Smooth muscle cell (in vitro differentiated cells): ENCODE measurements at regions not wholly inside any gene's neighbourhood (a gene's known extent, or its start where the extent isn't known, plus 50 kb on each side); places are given as distances from the start of the nearest gene placed in this dataset.
"Not testable (repeated sequence)": the region's sequence is repeated elsewhere in the genome, so short reads cannot be mapped to it uniquely, and the experiment has no call there.

Experiments
- DNase-seq: peaks from one replicate; lab custom pipeline; 2025; ENCODE audit not compliant: unreplicated experiment; lab: John Stamatoyannopoulos, UW
- H2AFZ ChIP-seq: fragments of 200-600 bp; sonication (generic); 2 replicates; pipeline ENCODE4 v1.6.0; 2016; ENCODE audit warnings: antibody characterized with exemption, low read depth, mild to moderate bottlenecking
- H3F3A ChIP-seq: fragments of 200-600 bp; sonication (generic); 2 replicates; pipeline ENCODE4 v1.6.0; 2017; ENCODE audit warnings: antibody characterized with exemption, low read depth
- H3K27ac ChIP-seq: fragments of 200-600 bp; sonication (generic); 2 replicates; pipeline ENCODE4 v1.5.1; 2016; ENCODE audit warnings: low read depth, mild to moderate bottlenecking
- H3K27me3 ChIP-seq: fragments of 200-600 bp; sonication (generic); 2 replicates; pipeline ENCODE4 v1.6.1; 2016; ENCODE audit warnings: low read depth, mild to moderate bottlenecking
- H3K36me3 ChIP-seq: fragments of 200-600 bp; sonication (generic); 2 replicates; pipeline ENCODE4 v1.5.1; 2016; ENCODE audit warnings: low read depth
- H3K4me1 ChIP-seq: fragments of 200-600 bp; sonication (generic); 2 replicates; pipeline ENCODE4 v1.5.1; 2016; ENCODE audit warnings: low read depth
- H3K4me2 ChIP-seq: fragments of 200-600 bp; sonication (generic); 2 replicates; pipeline ENCODE4 v1.6.0; 2016; ENCODE audit warnings: mild to moderate bottlenecking
- H3K4me3 ChIP-seq: fragments of 200-600 bp; sonication (generic); 2 replicates; pipeline ENCODE4 v1.5.1; 2016; ENCODE audit warnings: mild to moderate bottlenecking
- H3K79me2 ChIP-seq: fragments of 200-600 bp; sonication (generic); 2 replicates; pipeline ENCODE4 v1.6.0; 2016; ENCODE audit warnings: low read depth, mild to moderate bottlenecking
- H3K9ac ChIP-seq: fragments of 200-600 bp; sonication (generic); 2 replicates; pipeline ENCODE4 v1.6.0; 2016; ENCODE audit warnings: low read depth
- H3K9me3 ChIP-seq: fragments of 200-600 bp; sonication (generic); replicated peaks from 2 replicates; pipeline ENCODE4 v1.5.1; 2016; ENCODE audit warnings: low read depth
- H4K20me1 ChIP-seq: fragments of 200-600 bp; sonication (generic); 2 replicates; pipeline ENCODE4 v1.6.0; 2016; ENCODE audit warnings: low read depth
- WGBS: methylation state at CpG from one replicate; pipeline ENCODE4 v1.1.7; 2016; ENCODE audit warnings: low lambda C conversion rate; 5-methylcytosine and 5-hydroxymethylcytosine counted together
- TF ChIP-seq, protein P1 (sequence below): fragments of 200-600 bp; sonication (generic); IDR thresholded peaks from 2 replicates; pipeline ENCODE4 v1.5.1; 2017; ENCODE audit warnings: borderline replicate concordance, mild to moderate bottlenecking, antibody characterized with exemption; ENCODE audit not compliant: insufficient read depth, poor library complexity, severe bottlenecking

DNA sequence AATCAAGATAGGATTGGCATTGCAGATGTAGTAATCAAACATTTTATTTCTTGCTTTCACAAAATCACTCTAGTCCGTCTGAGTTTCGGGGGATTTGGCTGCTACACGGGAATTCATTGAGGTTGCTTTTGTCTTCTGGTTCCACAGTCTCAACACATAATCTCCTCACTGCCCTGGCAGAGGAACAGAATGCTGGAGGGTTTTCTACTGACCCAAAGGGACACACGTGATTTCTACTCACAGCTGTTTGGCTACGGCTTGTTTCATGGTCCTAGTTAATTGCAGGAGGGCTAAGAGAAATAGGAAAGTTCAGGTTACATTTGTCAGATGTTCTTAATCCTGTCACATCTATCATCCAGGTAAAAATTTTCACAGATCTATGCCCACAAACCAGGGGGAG is 1811.6 kb downstream of the ARAP2 start:
- H3K4me2 ChIP-seq = no peak overlapping the region
- H4K20me1 ChIP-seq = no peaks in the 10 kb centered on the region
- no peaks in the 10 kb centered on the region for H3K9me3 ChIP-seq
- H3K27me3 ChIP-seq = no peaks in the 10 kb centered on the region
- no peak overlapping the region for H3K4me3 ChIP-seq
- WGBS = 91% methylated on average over 5 of the region's 5 CpGs
- H3K27ac ChIP-seq = no peak overlapping the region
- H3K79me2 ChIP-seq = no peaks in the 10 kb centered on the region
- H3K36me3 ChIP-seq = no peaks in the 10 kb centered on the region
- H2AFZ ChIP-seq = no peak overlapping the region
- H3K4me1 ChIP-seq = no peaks in the 10 kb centered on the region
- no peak overlapping the region for H3K9ac ChIP-seq
- TF ChIP-seq, protein P1, sequence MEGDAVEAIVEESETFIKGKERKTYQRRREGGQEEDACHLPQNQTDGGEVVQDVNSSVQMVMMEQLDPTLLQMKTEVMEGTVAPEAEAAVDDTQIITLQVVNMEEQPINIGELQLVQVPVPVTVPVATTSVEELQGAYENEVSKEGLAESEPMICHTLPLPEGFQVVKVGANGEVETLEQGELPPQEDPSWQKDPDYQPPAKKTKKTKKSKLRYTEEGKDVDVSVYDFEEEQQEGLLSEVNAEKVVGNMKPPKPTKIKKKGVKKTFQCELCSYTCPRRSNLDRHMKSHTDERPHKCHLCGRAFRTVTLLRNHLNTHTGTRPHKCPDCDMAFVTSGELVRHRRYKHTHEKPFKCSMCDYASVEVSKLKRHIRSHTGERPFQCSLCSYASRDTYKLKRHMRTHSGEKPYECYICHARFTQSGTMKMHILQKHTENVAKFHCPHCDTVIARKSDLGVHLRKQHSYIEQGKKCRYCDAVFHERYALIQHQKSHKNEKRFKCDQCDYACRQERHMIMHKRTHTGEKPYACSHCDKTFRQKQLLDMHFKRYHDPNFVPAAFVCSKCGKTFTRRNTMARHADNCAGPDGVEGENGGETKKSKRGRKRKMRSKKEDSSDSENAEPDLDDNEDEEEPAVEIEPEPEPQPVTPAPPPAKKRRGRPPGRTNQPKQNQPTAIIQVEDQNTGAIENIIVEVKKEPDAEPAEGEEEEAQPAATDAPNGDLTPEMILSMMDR = no peak
- no peaks in the 10 kb centered on the region for H3F3A ChIP-seq
- no peak for DNase-seq

DNA sequence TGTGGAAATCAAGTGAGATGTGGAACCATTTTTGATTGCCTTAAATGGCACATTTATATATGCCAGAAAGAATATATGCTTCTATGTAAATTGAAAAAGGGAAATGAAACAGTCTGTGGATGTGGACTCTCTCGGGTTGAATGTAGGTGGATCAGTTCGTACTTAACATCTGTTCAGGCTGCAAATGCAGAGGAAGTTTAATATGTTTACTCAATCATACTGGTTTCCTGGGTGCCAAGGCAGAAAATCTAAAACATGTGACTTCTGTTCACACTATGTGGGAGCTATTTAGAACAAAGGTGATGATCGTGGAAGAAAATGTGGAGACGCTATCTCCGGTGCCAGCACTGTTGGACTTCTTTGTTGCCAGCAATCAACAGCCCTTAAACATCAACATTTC is 1809.9 kb downstream of the ARAP2 start:
- H4K20me1 ChIP-seq, H3K4me2 ChIP-seq, H3K9ac ChIP-seq, H3K36me3 ChIP-seq, H3K27ac ChIP-seq, H2AFZ ChIP-seq, H3K79me2 ChIP-seq, H3K4me1 ChIP-seq, DNase-seq, H3F3A ChIP-seq, H3K9me3 ChIP-seq, H3K4me3 ChIP-seq, H3K27me3 ChIP-seq: not testable (repeated sequence)
- WGBS = 95% methylated on average over 5 of the region's 5 CpGs

DNA sequence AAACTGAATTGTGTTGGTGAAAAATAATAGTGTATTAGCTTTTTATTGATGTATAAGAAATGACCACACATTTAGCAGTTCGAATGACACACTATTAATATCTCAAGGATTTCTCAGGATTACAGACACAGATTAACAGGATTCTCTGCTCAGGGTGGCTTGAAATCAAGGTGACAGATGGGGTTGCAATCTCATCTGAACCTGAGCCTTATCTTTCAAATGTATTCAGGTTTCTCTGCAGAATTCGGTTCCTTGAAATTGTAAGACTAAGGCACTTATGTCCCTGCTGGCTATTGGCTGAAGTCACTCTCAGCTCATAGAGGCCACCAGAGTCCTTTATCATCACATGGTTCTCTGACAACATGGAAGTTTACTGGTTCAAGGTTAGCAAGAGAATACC is 1780.1 kb downstream of the ARAP2 start:
- H3K9ac ChIP-seq = no peak overlapping the region
- DNase-seq = no peak
- H3K9me3 ChIP-seq = no peaks in the 10 kb centered on the region
- H3F3A ChIP-seq = no peaks in the 10 kb centered on the region
- no peaks in the 10 kb centered on the region for H3K27me3 ChIP-seq
- no peak overlapping the region for H2AFZ ChIP-seq
- no peaks in the 10 kb centered on the region for H4K20me1 ChIP-seq
- no peaks in the 10 kb centered on the region for H3K36me3 ChIP-seq
- no peak overlapping the region for H3K27ac ChIP-seq
- H3K4me1 ChIP-seq = no peaks in the 10 kb centered on the region
- TF ChIP-seq, protein P1 = no peak
- no peak overlapping the region for H3K4me2 ChIP-seq
- no peak overlapping the region for H3K4me3 ChIP-seq
- WGBS = 78% methylated on average over 2 of the region's 2 CpGs
- H3K79me2 ChIP-seq = no peaks in the 10 kb centered on the region

DNA sequence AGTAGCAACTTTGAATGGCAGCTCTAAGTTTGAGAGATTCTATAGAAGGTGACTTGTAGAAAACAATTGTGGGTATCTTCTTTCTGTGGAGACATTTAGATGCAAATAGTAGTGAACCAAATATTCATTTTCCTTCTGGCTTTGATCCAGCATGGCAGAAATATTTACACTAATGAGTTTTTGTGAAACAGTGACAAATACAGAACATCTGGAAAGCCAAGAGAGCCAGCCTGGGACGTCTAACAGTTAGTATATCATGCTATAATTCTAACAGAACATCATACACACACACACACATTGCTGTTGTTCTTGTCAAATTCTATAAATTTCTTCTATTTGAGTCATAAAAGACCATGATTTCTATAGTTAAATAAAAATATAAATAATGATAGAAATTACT is 1777.9 kb downstream of the ARAP2 start:
- no peaks in the 10 kb centered on the region for H3K9me3 ChIP-seq
- H3K4me3 ChIP-seq = no peak overlapping the region
- H3K9ac ChIP-seq = no peak overlapping the region
- no peaks in the 10 kb centered on the region for H4K20me1 ChIP-seq
- H3F3A ChIP-seq = no peaks in the 10 kb centered on the region
- H3K36me3 ChIP-seq = no peaks in the 10 kb centered on the region
- DNase-seq = no peak
- WGBS = 74% methylated on average over 1 of the region's 1 CpG
- H3K27me3 ChIP-seq = no peaks in the 10 kb centered on the region
- H3K79me2 ChIP-seq = no peaks in the 10 kb centered on the region
- TF ChIP-seq, protein P1 = no peak
- H2AFZ ChIP-seq = no peak overlapping the region
- no peaks in the 10 kb centered on the region for H3K4me1 ChIP-seq
- H3K4me2 ChIP-seq = no peak overlapping the region
- no peak overlapping the region for H3K27ac ChIP-seq
